ENCODE measurements at regions not wholly inside any gene's neighbourhood (a gene's known extent, or its start where the extent isn't known, plus 50 kb on each side); places are given as distances from the start of the nearest gene placed in this dataset.

DNA sequence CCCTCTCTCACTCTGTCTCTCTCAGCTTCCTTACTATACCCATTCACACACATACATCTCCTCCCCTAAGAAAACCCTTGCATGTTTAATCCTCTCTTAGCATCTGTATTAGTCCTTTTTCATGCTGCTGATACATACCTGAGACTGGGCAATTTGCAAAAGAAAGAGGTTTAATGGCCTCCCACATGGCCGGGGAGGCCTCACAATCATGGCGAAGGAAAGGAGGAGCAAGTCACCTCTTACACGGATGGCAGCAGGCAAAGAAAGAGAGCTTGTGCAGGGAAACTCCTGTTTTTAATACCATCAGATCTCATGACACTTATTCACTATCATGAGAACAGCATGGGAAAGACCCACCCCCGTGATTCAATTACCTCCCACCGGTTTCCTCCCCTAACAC lies 398.5 kb upstream of the SASH1 start:
- no peak for TF ChIP-seq GATA1 (IDR thresholded peaks at IDR 0.05; ENCODE audit: low read depth, low read length)
- no peak for TF ChIP-seq POLR2A (IDR thresholded peaks at IDR 0.05; ENCODE audit: low read length)
